Right lung (tissue), 2 donors: ENCODE measurements at regions not wholly inside any gene's neighbourhood (a gene's known extent, or its start where the extent isn't known, plus 50 kb on each side); places are given as distances from the start of the nearest gene placed in this dataset.
"Not testable (repeated sequence)": the region's sequence is repeated elsewhere in the genome, so short reads cannot be mapped to it uniquely, and the experiment has no call there.

Experiments
- DNase-seq, 2 donors: peaks; one replicate each; pipeline ENCODE4 v3.0.0-alpha.2; 2013

DNA sequence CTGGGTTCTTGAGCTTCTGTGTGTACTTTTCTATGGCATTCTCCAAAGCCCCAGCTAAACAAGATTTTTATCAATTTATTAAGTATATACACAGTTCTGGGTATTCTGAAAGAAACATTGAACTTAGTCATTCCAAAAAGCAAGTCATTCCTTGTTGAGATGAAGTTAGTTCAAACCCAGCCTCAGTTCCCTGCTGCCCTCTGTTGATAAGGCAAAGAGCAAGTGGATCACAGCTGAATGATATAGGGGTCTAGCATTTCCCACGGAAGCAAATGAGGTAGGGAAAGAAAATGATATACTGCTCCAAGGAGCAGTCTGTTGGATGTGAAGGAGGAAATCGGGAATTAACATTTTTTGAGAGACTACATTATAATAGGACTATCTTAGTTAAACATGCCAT lies 841.8 kb upstream of the TENM4 start:
- DNase-seq, result no peak

DNA sequence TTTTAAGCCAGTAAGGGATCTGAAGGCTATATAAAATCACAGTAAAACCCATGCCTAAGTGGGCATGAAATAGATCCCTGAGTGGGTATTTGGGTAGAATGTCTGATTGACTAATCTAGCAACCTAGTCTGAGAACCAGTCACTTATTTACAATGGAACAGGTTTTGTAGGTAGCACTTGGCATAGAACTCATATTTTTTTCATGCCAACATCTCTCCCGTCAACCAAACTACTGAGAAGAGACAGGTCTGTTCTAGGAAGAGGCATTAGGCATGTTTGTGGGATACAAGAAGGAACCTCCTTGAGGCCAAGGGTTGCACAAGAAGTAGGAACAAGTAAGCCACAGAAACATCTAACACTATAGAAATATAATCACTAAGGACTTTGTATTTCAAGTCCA lies 840.4 kb upstream of the TENM4 start:
- DNase-seq, result peak in 1 of 2 donors; percentile 12

DNA sequence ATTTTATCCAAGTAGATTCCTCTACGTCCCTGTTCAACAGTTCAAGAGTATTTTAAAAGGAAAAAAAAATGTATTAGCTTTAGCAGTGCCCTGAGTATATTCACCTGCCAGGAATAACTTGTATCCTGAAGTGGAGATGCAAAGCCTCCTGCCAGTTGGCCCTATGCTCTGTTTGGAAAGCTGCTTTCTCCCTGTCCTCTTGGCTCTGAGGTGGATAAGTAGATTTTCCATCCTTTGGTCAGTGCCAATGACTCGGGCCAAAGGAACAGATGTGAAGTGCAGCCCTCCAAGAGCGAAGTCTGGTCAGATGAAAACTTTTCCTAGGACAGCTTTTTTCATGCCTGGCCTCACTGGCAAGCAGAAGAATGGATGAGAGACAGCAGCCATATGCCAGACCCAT lies 839.9 kb upstream of the TENM4 start:
- peak; percentile 22 to 30 for DNase-seq

DNA sequence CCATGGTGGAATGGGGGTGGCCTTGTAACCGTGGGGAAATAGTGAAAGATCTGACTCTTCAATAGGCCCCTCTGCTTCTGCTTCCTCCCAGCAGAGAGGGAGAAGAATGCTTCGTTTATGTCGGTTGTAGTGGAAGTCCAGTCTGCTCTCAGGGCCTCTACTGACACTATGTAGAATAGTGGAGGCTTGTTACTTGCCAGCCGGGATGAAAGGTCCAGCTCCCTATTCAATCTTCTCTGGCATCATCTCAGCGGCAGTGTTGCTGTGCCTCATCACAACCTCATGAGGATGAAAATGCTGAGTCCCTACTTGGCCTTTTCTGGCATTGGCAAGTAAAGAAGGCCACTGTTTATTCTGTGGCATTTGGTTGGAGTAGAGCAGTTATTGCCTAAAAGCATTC lies 820.9 kb upstream of the TENM4 start:
- no peak for DNase-seq

DNA sequence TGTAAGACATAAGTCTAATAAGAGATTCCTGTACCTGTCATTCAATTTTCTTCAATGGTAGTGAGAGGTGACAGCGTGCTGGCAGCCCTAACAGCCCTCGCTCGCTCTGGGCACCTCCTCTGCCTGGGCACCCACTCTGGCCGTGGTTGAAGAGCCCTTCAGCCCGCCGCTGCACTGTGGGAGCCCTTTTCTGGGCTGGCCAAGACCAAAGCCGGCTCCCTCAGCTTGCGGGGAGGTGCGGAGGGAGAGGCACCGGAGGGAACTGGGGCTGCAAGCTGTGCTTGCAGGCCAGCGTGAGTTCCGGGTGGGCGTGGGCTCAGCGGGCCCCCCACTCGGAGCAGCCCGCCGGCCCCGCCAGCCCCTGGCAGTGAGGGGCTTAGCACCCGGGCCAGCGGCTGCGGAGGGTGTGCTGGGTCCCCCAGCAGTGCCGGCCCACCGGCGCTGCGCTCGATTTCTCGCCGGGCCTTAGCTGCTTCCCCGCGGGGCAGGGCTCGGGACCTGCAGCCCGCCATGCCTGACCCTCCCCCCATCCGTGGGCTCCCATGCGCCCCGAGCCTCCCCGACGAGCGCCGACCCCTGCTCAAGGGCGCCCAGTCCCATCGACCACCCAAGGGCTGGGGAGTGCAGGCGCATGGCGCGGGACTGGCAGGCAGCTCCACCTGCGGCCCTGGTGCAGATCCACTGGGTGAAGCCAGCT lies 816.6 kb upstream of the TENM4 start:
- DNase-seq, result not testable (repeated sequence)

DNA sequence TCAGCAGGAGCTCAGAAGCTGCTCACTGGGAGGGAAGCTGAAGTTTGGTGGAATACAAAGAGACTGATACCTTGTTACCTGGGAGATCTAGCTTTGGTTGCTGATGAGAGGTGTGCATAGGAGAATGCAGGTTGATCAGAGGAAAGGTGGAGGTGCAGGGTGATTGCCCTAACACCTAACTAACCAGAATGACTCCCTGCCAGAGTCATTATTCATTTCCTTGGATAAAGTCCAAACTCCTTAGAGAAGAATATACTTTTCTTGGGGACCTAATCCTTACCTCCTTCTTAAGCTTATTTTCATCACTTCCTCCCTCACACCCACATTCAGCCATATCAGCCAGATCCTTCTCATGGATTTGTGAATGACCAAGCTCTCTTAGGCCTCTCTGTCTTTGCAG lies 814.2 kb upstream of the TENM4 start:
- DNase-seq, result no peak

DNA sequence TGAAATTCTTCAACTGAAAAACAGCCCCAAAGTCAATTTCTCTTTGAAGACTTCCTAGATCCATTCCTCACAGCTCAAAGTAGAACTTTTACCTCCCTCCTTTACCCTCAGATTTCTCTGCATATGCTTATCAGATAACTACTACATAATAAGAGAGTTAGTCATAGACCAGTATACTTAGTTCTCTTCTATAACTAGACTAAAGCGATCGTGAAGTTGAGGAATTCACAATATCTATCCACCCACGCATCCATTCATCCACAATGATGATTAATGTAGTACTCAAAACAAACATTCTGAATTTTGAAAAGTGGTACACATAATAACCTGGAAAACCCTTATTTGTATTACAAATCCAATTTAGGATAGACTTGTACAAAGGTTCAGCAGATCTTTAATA lies 800.9 kb upstream of the TENM4 start:
- no peak for DNase-seq

DNA sequence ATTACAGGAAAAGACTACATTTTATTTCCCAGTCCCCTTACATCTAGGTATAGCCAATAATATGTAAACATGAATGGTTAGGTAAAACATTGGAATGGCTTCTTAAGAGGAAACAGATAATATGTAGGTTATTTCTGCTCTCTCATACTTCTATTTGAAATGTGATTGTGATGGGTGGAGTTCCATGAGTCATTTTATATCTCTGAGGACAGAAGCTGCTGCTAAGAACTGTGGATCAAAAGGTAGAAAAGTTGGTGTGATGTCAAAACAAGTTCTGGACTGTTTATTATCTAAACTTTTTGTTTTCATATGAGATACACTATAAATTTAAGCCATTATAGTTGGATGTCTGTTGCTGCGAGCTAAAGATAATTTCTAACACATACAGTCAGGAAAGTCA lies 799.4 kb upstream of the TENM4 start:
- DNase-seq, result no peak

DNA sequence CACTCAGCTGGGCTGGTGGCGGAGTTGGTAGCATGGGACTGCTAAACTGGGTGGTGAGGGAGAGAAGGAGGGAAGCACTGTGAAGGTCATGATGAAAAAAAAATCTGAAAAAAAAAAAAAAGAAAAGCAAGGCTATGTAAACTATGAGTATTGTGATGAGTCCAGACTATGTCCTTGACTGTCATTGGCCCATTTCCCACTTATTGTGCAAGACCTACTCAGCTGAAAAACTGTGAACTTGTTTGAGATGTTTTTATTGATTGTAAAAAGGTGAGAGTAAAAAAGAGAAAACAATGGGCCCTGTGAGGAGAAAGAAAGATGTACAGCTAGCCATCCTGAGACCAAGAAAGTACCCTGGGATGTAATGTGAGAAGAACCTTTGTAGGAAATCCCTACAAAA lies 798.4 kb upstream of the TENM4 start:
- DNase-seq, result no peak

DNA sequence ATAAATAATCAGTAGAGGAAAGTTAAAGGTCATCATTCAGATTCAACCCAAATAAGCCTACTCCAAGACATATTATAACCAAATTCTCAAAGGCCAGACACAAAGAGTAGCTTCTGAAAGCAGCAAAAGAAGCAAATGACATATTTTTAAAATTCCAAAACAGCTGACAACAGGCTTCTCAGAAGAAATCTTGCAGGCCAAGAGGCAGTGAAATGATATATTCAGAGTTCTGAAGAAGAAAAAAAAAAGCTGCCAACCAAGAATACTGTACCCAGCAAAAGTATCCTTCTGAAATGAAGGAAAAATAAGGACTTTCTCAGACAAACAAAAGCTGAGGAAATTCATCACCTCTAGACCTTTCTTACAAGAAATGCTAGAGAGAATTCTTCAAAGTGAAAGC lies 787.1 kb upstream of the TENM4 start:
- DNase-seq, result no peak

DNA sequence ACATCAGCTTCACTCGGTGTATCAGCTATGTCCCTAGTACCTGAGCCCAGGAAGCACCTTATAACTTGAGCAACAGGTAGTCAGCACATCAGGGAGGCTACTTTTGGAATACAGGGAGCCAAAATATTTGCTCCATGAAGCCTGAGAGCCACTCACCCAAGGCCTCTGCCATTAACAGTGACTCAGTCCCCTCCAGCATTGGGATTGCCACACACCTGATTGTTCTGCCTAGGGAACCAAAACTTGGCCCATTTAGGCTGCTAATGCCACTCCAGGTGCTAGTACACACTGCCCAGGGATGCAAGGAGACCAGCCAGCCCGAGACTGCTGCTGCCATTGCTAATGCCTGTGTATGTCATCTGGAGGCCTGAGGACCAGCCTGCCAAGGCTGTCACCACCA lies 773.6 kb upstream of the TENM4 start:
- no peak for DNase-seq

DNA sequence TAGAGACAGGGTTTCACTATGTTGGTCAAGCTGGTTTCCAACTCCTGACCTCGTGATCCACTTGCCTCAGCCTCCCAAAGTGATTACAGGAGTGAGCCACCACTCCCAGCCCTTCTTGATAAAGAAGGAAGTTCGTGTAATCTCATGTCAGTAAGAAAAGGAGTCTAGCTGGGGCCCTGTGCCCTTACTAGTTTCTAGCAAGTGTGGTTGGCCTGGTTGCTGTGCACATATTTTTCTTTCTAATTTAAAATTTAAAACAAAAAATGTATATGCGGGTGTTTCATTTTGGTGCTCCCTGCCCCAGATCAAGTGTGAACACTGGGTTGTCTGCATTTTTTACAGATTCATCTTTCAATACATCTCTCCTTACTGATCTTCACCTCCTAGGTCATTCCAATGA lies 770.8 kb upstream of the TENM4 start:
- DNase-seq, result no peak

DNA sequence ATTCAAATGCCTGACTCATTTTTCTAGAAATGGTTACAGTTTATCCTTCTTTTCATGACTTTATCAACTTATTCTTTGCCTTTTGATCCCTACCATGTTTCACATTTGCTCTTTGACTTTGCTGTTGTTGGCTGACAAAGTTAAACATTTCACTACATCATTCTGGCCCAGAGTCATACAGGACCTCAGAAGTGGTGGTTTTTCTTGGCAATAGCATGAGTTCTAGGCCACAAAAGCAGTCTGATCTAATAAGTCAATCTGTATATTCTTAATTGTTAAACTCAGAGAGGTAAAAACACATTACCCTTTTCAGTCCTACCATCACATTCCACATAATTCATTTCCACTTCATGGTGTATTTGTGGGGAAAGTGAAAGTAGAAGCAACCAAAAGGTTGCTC lies 763.2 kb upstream of the TENM4 start:
- DNase-seq, result no peak

DNA sequence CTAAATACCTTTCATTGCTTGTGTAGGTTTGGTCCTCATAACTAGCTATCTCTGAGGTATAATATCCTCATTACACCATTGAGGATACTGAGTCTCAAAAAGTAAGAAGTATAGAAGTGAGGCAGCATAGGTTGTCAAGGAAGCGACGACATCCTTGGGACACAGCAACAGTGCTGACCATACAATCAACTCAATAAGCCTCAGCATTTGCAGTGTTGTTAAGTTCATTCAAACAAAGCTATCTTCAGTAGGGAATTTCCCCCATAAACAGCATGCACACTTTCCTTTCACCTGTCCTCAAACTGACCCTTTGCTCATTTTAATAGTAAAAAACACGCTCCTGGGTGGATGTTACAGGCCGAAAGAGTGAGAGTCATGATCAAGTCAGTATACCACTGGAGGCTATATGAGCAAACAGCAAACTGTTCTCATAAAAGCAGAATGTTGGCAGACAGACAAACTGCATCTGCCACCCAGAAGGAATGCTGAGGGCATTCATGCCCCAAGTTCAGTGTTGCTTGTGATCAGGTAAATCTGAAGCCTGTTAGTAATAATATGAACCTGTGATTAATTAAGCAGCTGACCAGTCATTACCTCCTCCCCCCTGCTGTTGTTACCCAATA lies 756.2 kb upstream of the TENM4 start:
- DNase-seq, result no peak

DNA sequence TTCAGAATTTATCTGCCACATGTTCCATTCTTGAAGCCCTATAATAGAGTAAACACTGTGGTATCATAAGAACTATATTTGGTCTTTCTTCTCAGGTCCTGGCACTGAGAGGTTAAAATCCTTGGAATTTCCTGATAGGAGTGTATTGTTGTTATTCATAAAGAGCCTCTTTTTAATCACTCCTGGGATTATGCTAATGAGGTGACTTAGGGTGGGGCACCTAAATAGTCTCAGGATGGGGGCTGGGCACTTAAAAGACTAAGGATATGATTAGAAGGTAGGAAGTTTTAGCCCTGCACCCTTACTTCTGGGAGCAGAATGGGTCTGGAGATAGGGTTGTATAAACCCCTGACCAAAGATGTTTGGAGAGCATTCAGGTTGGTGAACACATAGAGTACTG lies 755.2 kb upstream of the TENM4 start:
- no peak for DNase-seq

DNA sequence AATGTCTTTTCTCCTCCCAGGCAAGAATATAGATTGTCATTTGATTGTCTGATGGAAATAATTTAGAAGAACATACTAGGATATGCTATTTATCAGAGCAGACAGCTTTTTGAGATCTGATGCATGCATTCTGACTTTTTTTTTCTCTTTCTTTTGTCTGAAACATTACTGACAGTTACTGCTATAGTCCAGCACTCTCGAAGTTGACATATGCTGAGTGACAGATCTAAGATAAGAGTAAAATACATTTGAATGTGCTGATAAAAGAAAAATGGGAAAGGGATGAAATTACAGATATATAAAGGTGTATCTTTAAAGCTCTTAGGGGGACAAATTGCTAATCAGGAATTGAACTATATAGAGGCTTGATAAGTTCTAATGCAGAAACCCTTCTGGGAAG lies 753.8 kb upstream of the TENM4 start:
- DNase-seq, result no peak

DNA sequence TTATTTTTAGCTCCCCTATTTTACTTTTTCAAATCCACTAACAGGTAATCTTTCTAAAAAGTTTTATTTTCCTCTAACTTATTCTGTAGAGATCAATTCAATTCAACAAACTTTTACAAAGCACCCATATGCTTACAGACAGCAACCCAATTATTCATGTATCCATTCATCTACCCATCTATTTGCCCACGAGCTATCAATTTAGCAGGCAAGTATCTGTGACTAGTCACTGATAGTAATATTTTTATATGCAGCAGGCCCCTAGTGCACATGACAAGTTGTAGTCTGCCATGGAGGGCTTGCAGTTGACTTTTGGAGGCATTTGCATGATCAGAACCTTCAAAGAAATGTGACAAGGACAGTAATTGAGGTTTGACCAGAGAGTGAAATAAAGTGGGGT lies 753.2 kb upstream of the TENM4 start:
- no peak for DNase-seq

DNA sequence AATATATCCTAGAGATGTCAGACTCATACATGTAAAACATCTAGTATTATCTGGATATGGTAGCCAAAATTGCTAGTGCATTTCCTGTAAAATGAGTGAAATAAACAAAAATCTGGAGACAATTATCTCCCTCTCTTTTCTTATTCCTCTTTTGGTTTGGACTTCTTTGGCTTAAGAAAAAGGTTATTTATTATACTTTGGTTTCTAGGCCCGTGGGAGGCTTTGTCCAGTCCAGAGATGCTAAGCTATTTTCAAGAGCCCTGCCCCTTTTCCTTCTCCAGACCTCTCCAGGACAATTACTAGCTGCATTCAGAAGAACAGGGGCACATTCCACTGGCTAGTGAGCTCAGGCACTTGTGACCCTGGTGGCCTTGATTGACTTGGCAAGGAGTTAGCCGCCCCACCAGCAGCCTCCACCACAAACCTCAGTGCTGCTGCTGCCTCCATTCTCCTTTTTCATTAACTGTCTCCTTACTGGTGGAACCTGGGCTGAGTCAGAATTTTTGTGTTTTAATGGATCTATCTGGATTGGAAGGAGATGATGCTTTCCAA lies 747.3 kb upstream of the TENM4 start:
- no peak for DNase-seq

DNA sequence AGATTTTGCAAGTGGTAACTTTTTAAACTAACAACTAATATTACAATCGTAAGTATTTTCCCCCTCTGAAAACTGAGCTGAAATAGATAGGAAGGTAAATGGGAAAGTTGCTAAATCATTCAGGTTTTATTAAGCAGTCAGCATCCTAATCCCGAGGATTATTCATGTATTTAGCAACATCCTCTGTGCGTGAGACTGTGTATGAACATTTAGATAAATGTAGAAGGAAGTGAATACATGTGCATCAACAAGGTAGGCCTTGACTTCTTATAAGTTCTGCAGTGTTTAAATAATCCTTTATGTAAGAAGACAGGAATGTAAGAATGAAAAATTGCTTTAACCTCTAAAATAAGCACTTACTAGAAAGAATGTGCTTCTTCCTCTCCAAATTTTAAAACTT lies 745.9 kb upstream of the TENM4 start:
- DNase-seq, result no peak

DNA sequence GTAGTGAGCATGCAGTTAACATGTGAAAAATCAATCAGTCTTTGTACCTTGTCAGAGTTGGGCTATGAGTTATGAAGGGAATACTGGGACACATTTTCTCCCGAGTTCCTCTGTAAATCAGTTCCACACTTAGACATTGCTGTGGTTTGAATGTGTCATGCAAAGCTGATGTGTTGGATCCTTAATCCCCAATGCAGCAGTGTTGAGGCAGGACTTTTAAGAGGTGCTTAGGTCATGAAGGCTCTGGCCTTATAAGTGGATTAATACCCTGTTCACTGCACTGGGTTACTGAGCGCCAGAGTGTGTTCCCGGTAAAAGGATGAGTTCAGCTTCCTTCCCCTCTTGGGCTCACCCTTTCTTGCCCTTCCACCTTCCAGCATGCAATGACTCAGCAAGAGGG lies 742.1 kb upstream of the TENM4 start:
- no peak for DNase-seq

DNA sequence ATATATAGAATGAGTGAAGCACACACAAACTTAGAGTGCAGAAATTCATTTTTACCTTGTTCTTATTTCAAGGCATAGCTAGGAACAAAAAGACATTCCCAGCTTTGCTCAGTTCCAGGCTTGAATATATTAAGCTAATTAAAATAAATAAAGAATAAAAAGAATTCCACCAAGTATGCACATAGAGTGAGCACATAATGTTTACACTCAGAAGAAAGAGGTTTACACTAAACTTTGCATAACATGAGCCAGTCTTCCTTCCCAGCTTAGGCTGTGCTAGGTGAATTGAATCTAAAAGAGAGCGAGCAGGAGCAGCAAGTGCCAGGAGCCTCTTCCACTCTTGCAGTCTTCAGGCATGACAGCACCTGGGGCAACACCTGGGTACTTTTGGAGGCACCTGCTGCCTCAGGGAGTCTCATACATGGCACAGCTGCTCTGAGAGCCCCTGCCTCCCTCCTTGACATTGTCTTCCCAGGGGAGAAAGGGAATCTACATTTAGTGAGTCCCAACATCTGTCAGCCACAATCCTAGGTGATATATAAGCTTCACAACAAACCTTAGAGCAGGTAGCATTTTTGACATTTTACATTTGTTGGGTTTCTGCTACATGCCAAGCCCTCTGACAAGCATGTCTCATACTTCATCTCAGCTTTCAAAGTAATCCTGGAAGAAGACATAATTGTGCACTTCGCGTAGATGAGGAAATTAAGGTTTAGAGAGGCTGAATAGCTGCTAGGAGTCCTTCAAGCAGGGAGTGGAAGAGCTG lies 732.7 kb upstream of the TENM4 start:
- DNase-seq, result no peak

DNA sequence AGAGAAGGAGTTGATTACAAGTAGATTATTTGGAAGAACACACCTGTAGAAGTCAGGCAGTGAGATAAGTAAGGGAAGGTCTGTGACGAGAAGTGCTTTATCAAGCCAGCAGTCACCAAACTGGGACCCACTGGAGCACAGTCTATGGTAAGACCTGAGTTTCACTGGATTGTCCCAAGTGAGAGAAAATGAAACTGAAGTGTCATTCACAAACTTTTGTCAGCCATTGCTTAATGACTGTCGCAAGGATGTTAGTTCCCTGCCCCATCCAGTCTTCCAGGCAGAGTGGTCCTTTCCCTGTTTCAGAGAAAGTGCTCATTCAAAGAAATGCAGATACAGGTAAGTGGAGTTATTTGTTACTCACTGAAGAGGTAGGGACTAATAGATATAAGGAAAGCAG lies 728.0 kb upstream of the TENM4 start:
- DNase-seq, result no peak

DNA sequence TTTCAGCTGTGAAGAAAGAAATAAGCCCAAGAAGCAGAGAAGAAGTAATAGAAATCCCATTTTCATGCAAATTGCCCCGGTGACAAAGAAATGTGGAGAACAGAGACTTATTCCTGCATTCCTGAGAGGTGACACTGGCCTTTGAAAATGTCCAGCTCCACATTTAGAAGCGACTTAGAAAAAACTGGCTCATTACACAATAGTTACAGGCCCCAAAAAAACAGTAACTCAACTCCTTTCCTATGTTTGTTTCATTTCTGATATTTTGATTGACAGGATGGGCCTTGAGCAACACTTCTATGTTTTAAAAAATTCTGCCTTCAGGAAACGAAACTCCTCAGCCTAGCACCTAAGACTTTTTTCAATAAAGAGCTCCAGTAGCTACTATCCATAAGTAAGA lies 726.9 kb upstream of the TENM4 start:
- DNase-seq, result no peak
